Keratinocyte (primary cell): ENCODE measurements at regions not wholly inside any gene's neighbourhood (a gene's known extent, or its start where the extent isn't known, plus 50 kb on each side); places are given as distances from the start of the nearest gene placed in this dataset.

Experiments
- DNase-seq: peaks from one replicate; pipeline ENCODE4 v3.0.0-alpha.2; 2011; ENCODE audit warnings: low read depth, missing footprints, low spot score
- FAIRE-seq: peaks from 2 replicates; lab custom pipeline; 2011; peaks lifted over from hg19 to GRCh38; lab: Jason Lieb, UNC
- H2AFZ ChIP-seq: 2 replicates; pipeline ENCODE4 v1.6.0; 2012; ENCODE audit warnings: low read length, control low read depth, inconsistent platforms; ENCODE audit not compliant: control insufficient read depth
- H3K27ac ChIP-seq: 2 replicates; pipeline ENCODE4 v1.5.1; 2011; ENCODE audit warnings: low read length; ENCODE audit not compliant: control insufficient read depth, insufficient read depth
- H3K27me3 ChIP-seq: 3 replicates; pipeline ENCODE4 v1.6.0; 2011; ENCODE audit warnings: low read length; ENCODE audit not compliant: control insufficient read depth, insufficient read depth; ENCODE audit errors: extremely low read depth
- H3K36me3 ChIP-seq, 2 experiments: 2 replicates in 1 of 2; 3 replicates in 1 of 2; pipeline ENCODE4 v1.5.1; 2011; ENCODE audit warnings: low read length in 2 of 2, mild to moderate bottlenecking in 1 of 2; ENCODE audit not compliant: control insufficient read depth in 2 of 2, insufficient read depth in 2 of 2; ENCODE audit errors: extremely low read depth in 1 of 2
- H3K4me1 ChIP-seq: 3 replicates; pipeline ENCODE4 v1.5.1; 2011; ENCODE audit warnings: low read length; ENCODE audit not compliant: control insufficient read depth, insufficient read depth; ENCODE audit errors: extremely low read depth
- H3K4me2 ChIP-seq: 3 replicates; pipeline ENCODE4 v1.6.0; 2011; ENCODE audit warnings: low read depth, low read length; ENCODE audit not compliant: control insufficient read depth, insufficient read depth; ENCODE audit errors: extremely low read depth
- H3K4me3 ChIP-seq, 3 experiments: fragments of 200-600 bp in 1 of 3; sonication (generic) in 1 of 3; 2 replicates in 2 of 3; 3 replicates in 1 of 3; pipeline ENCODE4 v1.5.1; 2011 to 2016; ENCODE audit warnings: low read length in 3 of 3, mild to moderate bottlenecking in 3 of 3, control low read depth in 2 of 3, inconsistent platforms in 1 of 3, low read depth in 1 of 3, mixed read lengths in 1 of 3, mixed run types in 1 of 3, moderate library complexity in 1 of 3; ENCODE audit not compliant: control insufficient read depth in 2 of 3, insufficient read depth in 2 of 3; ENCODE audit errors: extremely low read depth in 1 of 3
- H3K79me2 ChIP-seq: 2 replicates; pipeline ENCODE4 v1.6.0; 2012; ENCODE audit warnings: low read length; ENCODE audit not compliant: control insufficient read depth, insufficient read depth
- H3K9ac ChIP-seq: 3 replicates; pipeline ENCODE4 v1.6.0; 2011; ENCODE audit warnings: low read length; ENCODE audit not compliant: control insufficient read depth, insufficient read depth; ENCODE audit errors: extremely low read depth
- H3K9me1 ChIP-seq: 3 replicates; pipeline ENCODE4 v1.6.0; 2011; ENCODE audit warnings: low read length; ENCODE audit not compliant: control insufficient read depth, insufficient read depth; ENCODE audit errors: extremely low read depth
- H3K9me3 ChIP-seq: 2 replicates; pipeline ENCODE4 v1.5.1; 2012; ENCODE audit warnings: low read depth, low read length; ENCODE audit not compliant: control insufficient read depth
- H4K20me1 ChIP-seq: 3 replicates; pipeline ENCODE4 v1.6.0; 2011; ENCODE audit warnings: low read length; ENCODE audit not compliant: control insufficient read depth, insufficient read depth; ENCODE audit errors: extremely low read depth
- CTCF ChIP-seq, 3 experiments: IDR thresholded peaks in 1 of 3; conservative IDR thresholded peaks in 1 of 3; optimal IDR thresholded peaks in 1 of 3; 2 replicates in 2 of 3; 3 replicates in 1 of 3; pipeline versions ENCODE3 to v1.5.1; 2011; ENCODE audit warnings: low read length in 3 of 3, mild to moderate bottlenecking in 3 of 3, moderate library complexity in 2 of 3, control low read depth in 1 of 3, inconsistent platforms in 1 of 3; ENCODE audit not compliant: insufficient read depth in 2 of 3; ENCODE audit errors: extremely low read depth in 1 of 3
- EZH2 ChIP-seq: IDR thresholded peaks from one replicate; pipeline ENCODE4 v1.6.1; 2012; ENCODE audit warnings: inconsistent platforms, mild to moderate bottlenecking, low read length, moderate library complexity
- dilution Hi-C: fragments of 300-500 bp; cut with MboI; formaldehyde crosslinking; loops from one replicate; pipeline ENCODE4 v1.7.0; 2020; ENCODE audit warnings: low sequenced_read_pairs; ENCODE audit not compliant: extremely low pct_ligation_motif_present

GRCh38 chr2:151060287-151060686 lies 201.4 kb downstream of the RBM43 start:
- Histone ChIP-seq H3K9me1 (no peaks in the 10 kb centered on the region), H3K36me3 (no peaks in the 10 kb centered on the region), H2AFZ (no peak overlapping the region), H3K79me2 (no peaks in the 10 kb centered on the region), H3K27ac (no peak overlapping the region), H3K4me2 (no peak overlapping the region), H3K4me1 (peaks cover 20% of the 10 kb centered on the region), H3K9ac (no peak overlapping the region), H4K20me1 (no peaks in the 10 kb centered on the region), H3K4me3 (no peak overlapping the region), H3K9me3 (no peaks in the 10 kb centered on the region), H3K27me3 (no peaks in the 10 kb centered on the region)
- DNase-seq (no peak), FAIRE-seq (no peak)
- no peak for TF ChIP-seq EZH2
- no peak for TF ChIP-seq CTCF (optimal IDR thresholded peaks at IDR 0.05 in 1 of 3, IDR thresholded peaks at IDR 0.05 in 1 of 3, conservative IDR thresholded peaks at IDR 0.05 in 1 of 3; ENCODE audit: extremely low read depth in 1 of 3, insufficient read depth in 2 of 3, low read length in 3 of 3)
- dilution Hi-C loops = no loop called here

GRCh38 chr2:151056870-151057269 lies 204.8 kb downstream of the RBM43 start:
- no peak overlapping the region for H3K4me2 ChIP-seq
- peaks cover 12% of the 10 kb centered on the region for H3K4me1 ChIP-seq
- H3K79me2 ChIP-seq = no peaks in the 10 kb centered on the region
- FAIRE-seq = no peak
- no peaks in the 10 kb centered on the region for H3K9me1 ChIP-seq
- dilution Hi-C loops = no loop called here
- H3K4me3 ChIP-seq = no peak overlapping the region
- no peak for DNase-seq
- TF ChIP-seq EZH2 (no peak), CTCF (optimal IDR thresholded peaks at IDR 0.05 in 1 of 3, IDR thresholded peaks at IDR 0.05 in 1 of 3, conservative IDR thresholded peaks at IDR 0.05 in 1 of 3; ENCODE audit: extremely low read depth in 1 of 3, insufficient read depth in 2 of 3, low read length in 3 of 3) (no peak)
- no peaks in the 10 kb centered on the region for H3K27me3 ChIP-seq
- H3K27ac ChIP-seq = peak overlapping the region; percentile 31
- no peaks in the 10 kb centered on the region for H3K9me3 ChIP-seq
- H3K36me3 ChIP-seq = no peaks in the 10 kb centered on the region
- no peaks in the 10 kb centered on the region for H4K20me1 ChIP-seq
- H3K9ac ChIP-seq = no peak overlapping the region
- no peak overlapping the region for H2AFZ ChIP-seq
